Progenitor cell of endocrine pancreas (in vitro differentiated cells): ENCODE measurements at regions not wholly inside any gene's neighbourhood (a gene's known extent, or its start where the extent isn't known, plus 50 kb on each side); places are given as distances from the start of the nearest gene placed in this dataset.

Experiments
- DNase-seq: peaks from one replicate; pipeline ENCODE4 v3.0.0; 2021; ENCODE audit warnings: low spot score; ENCODE audit not compliant: unreplicated experiment
- H3K27ac Mint-ChIP-seq: 2 replicates; pipeline ENCODE4 v1.8.0; 2021; ENCODE audit warnings: mild to moderate bottlenecking, moderate library complexity, mixed read lengths
- H3K27me3 Mint-ChIP-seq: 2 replicates; pipeline ENCODE4 v1.8.0; 2021; ENCODE audit warnings: mixed read lengths
- H3K36me3 Mint-ChIP-seq: 2 replicates; pipeline ENCODE4 v1.8.0; 2022; ENCODE audit warnings: mixed read lengths; ENCODE audit not compliant: insufficient read depth
- H3K4me1 Mint-ChIP-seq: 2 replicates; pipeline ENCODE4 v1.8.0; 2021; ENCODE audit warnings: low read depth, mixed read lengths
- H3K4me3 Mint-ChIP-seq: 2 replicates; pipeline ENCODE4 v1.8.0; 2021; ENCODE audit warnings: low read depth, mild to moderate bottlenecking, moderate library complexity, mixed read lengths
- H3K9me3 Mint-ChIP-seq: 2 replicates; pipeline ENCODE4 v1.8.0; 2021; ENCODE audit warnings: low read depth, mixed read lengths
- CTCF ChIP-seq: fragments of 200-600 bp; sonication (generic); IDR thresholded peaks from one replicate; pipeline ENCODE4 v1.5.0; 2021; ENCODE audit warnings: antibody characterized with exemption, mild to moderate bottlenecking; ENCODE audit not compliant: unreplicated experiment

- no peak for DNase-seq
- H3K4me1 Mint-ChIP-seq, result peaks cover 4% of the 10 kb centered on the region
- H3K27ac Mint-ChIP-seq, result no peak overlapping the region
- no peaks in the 10 kb centered on the region for H3K36me3 Mint-ChIP-seq
- no peak overlapping the region for H3K4me3 Mint-ChIP-seq
- TF ChIP-seq CTCF, result no peak
- H3K27me3 Mint-ChIP-seq, result peaks cover 35% of the 10 kb centered on the region
- H3K9me3 Mint-ChIP-seq, result no peaks in the 10 kb centered on the region
These were observed 56.2 kb downstream of the ADRA2C start for GRCh38 chr4:3822230-3822947.

- H3K36me3 Mint-ChIP-seq, result no peaks in the 10 kb centered on the region
- H3K4me3 Mint-ChIP-seq, result no peak overlapping the region
- TF ChIP-seq CTCF, result no peak
- peaks cover 4% of the 10 kb centered on the region for H3K4me1 Mint-ChIP-seq
- peaks cover 35% of the 10 kb centered on the region for H3K27me3 Mint-ChIP-seq
- no peak for DNase-seq
- no peaks in the 10 kb centered on the region for H3K9me3 Mint-ChIP-seq
- H3K27ac Mint-ChIP-seq, result no peak overlapping the region
These were observed 57.5 kb downstream of the ADRA2C start for GRCh38 chr4:3823496-3824341.

- Mint-ChIP-seq H3K4me1 (no peaks in the 10 kb centered on the region), H3K4me3 (no peak overlapping the region), H3K36me3 (no peaks in the 10 kb centered on the region), H3K27me3 (peaks cover 35% of the 10 kb centered on the region), H3K9me3 (no peaks in the 10 kb centered on the region), H3K27ac (no peak overlapping the region)
- DNase-seq, result no peak
- TF ChIP-seq CTCF, result no peak
These were observed 58.5 kb downstream of the ADRA2C start for GRCh38 chr4:3824521-3825270.

- H3K4me1 Mint-ChIP-seq, result peaks cover 3% of the 10 kb centered on the region
- TF ChIP-seq CTCF, result no peak
- DNase-seq, result no peak
- peaks cover 37% of the 10 kb centered on the region for H3K27me3 Mint-ChIP-seq
- H3K36me3 Mint-ChIP-seq, result no peaks in the 10 kb centered on the region
- no peaks in the 10 kb centered on the region for H3K9me3 Mint-ChIP-seq
- H3K4me3 Mint-ChIP-seq, result no peak overlapping the region
- no peak overlapping the region for H3K27ac Mint-ChIP-seq
These were observed 59.3 kb downstream of the ADRA2C start for GRCh38 chr4:3825530-3825929.
